ENCODE measurements at regions not wholly inside any gene's neighbourhood (a gene's known extent, or its start where the extent isn't known, plus 50 kb on each side); places are given as distances from the start of the nearest gene placed in this dataset.

GRCh38 chr16:77531752-77532151 lies 96.9 kb upstream of the ADAMTS18 start:
- Mint-ChIP-seq H3K27ac (no peak overlapping the region), H3K27me3 (ENCODE audit: insufficient read depth) (peaks cover 1% of the 10 kb centered on the region), H3K4me3 (no peak overlapping the region), H3K9me3 (no peaks in the 10 kb centered on the region), H3K4me1 (ENCODE audit: low read depth) (no peaks in the 10 kb centered on the region), H3K36me3 (ENCODE audit: low read depth) (no peaks in the 10 kb centered on the region)
- intact Hi-C loops (cut with micrococcal nuclease) = no loop called here
- DNase-seq (ENCODE audit: low spot score) = no peak

GRCh38 chr16:77536809-77537208 lies 102.0 kb upstream of the ADAMTS18 start:
- Mint-ChIP-seq H3K4me3 (no peak overlapping the region), H3K27ac (no peak overlapping the region), H3K36me3 (ENCODE audit: low read depth) (no peaks in the 10 kb centered on the region), H3K27me3 (ENCODE audit: insufficient read depth) (peaks cover 1% of the 10 kb centered on the region), H3K4me1 (ENCODE audit: low read depth) (no peaks in the 10 kb centered on the region), H3K9me3 (no peaks in the 10 kb centered on the region)
- no peak for DNase-seq (ENCODE audit: low spot score)
- intact Hi-C loops (cut with micrococcal nuclease) = no loop called here

DNA sequence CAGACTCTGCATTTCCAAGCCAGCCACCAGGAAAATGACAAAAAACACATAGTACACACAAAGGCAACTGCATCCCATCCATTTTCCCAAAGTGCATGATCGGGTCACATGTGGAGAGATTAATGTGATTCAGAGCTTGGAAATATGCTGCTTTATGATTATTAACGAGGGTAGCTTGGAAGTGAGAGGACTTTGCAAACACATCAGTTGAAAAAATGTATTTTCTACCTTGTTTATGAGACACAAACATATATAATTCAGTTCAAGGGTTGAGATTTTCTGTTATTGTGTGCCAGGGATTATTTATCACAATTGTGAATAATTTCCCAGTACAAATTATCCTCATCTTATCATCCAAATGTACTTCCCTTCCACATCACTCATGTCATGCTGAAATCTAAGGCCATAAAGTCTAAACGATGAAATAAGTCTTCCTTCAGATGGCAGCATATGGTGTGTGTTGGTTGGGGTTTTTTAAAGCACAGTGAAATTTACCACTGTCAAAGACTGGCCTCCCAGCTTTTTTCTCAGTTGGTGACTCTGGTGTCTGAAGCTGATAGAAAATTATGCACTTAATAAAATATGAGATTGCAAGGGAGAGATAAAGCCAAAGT lies 104.7 kb upstream of the ADAMTS18 start:
- H3K4me3 Mint-ChIP-seq = no peak overlapping the region
- no peaks in the 10 kb centered on the region for H3K27me3 Mint-ChIP-seq (ENCODE audit: insufficient read depth)
- DNase-seq (ENCODE audit: low spot score) = no peak
- H3K36me3 Mint-ChIP-seq (ENCODE audit: low read depth) = no peaks in the 10 kb centered on the region
- H3K27ac Mint-ChIP-seq = no peak overlapping the region
- no peaks in the 10 kb centered on the region for H3K4me1 Mint-ChIP-seq (ENCODE audit: low read depth)
- no peaks in the 10 kb centered on the region for H3K9me3 Mint-ChIP-seq
- intact Hi-C loops (cut with micrococcal nuclease) = no loop called here

DNA sequence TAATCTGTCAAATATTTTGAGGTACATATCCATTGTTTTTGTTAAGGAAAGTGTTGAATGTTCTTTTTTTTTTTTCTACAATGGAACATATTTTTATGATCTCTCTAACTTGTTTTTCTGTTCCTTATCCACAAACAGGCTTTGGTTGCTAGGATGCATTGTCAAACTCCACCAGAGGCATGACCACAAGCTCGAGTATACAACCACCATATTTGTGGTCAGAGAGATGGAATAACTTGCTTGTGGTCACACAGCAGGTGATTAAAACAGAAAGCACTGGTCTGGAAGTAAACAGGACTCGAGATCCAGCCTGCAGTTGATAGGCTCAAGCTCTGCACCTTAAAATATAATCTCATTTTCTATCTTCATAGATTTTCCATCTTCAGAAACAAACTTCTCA lies 105.8 kb upstream of the ADAMTS18 start:
- DNase-seq (ENCODE audit: low spot score) = no peak
- H3K4me1 Mint-ChIP-seq (ENCODE audit: low read depth) = no peaks in the 10 kb centered on the region
- no peak overlapping the region for H3K27ac Mint-ChIP-seq
- H3K27me3 Mint-ChIP-seq (ENCODE audit: insufficient read depth) = no peaks in the 10 kb centered on the region
- no peaks in the 10 kb centered on the region for H3K36me3 Mint-ChIP-seq (ENCODE audit: low read depth)
- intact Hi-C loops (cut with micrococcal nuclease) = no loop called here
- no peak overlapping the region for H3K4me3 Mint-ChIP-seq
- H3K9me3 Mint-ChIP-seq = no peaks in the 10 kb centered on the region

DNA sequence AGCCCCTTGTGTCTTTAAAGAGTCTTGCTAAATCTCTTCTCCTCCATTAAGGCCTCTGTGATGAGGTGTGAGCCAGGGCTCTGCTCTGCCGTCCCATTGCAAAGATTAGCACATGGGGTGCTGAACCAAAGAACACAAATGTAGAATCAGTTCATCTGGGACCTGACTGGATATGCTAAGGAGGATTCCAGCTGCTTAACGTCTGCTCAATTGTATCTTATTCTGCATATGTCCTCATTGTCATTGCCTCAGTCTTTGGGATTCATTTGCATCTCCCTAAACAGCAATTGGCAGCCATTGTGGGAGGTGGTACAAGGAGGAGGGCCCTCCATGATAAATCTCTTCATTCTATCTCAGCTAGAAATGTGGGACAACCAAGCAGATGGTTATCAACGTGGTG lies 106.3 kb upstream of the ADAMTS18 start:
- H3K4me1 Mint-ChIP-seq (ENCODE audit: low read depth) = no peaks in the 10 kb centered on the region
- H3K36me3 Mint-ChIP-seq (ENCODE audit: low read depth) = no peaks in the 10 kb centered on the region
- intact Hi-C loops (cut with micrococcal nuclease) = no loop called here
- no peaks in the 10 kb centered on the region for H3K27me3 Mint-ChIP-seq (ENCODE audit: insufficient read depth)
- H3K4me3 Mint-ChIP-seq = no peak overlapping the region
- H3K9me3 Mint-ChIP-seq = no peaks in the 10 kb centered on the region
- H3K27ac Mint-ChIP-seq = no peak overlapping the region
- DNase-seq (ENCODE audit: low spot score) = no peak

- Mint-ChIP-seq H3K4me3 (no peak overlapping the region), H3K27ac (no peak overlapping the region), H3K4me1 (ENCODE audit: low read depth) (no peaks in the 10 kb centered on the region), H3K9me3 (no peaks in the 10 kb centered on the region), H3K36me3 (ENCODE audit: low read depth) (no peaks in the 10 kb centered on the region), H3K27me3 (ENCODE audit: insufficient read depth) (no peaks in the 10 kb centered on the region)
- intact Hi-C loops (cut with micrococcal nuclease) = no loop called here
- no peak for DNase-seq (ENCODE audit: low spot score)
Measured at GRCh38 chr16:77548151-77548550, 113.3 kb upstream of the ADAMTS18 start.

DNA sequence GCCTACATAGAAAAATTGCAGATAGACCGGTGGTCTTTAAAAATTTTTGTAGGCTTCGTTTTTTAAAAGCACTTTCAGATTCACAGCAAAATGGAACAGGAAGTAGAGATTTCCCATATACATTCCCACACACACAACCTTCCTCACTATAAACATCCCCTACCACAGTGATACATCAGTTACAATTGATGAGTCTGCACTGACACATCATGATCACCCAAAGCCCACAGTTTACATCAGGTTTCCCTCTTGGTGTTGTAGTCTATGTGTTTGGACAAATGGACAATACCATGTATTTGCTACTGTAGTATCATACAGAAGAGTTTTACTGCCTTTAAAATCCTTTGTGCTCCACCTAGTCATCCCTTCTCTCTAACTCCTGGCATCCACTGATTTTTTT lies 113.9 kb upstream of the ADAMTS18 start:
- H3K4me3 Mint-ChIP-seq = no peak overlapping the region
- intact Hi-C loops (cut with micrococcal nuclease) = no loop called here
- no peaks in the 10 kb centered on the region for H3K36me3 Mint-ChIP-seq (ENCODE audit: low read depth)
- H3K27ac Mint-ChIP-seq = no peak overlapping the region
- DNase-seq (ENCODE audit: low spot score) = no peak
- H3K9me3 Mint-ChIP-seq = no peaks in the 10 kb centered on the region
- H3K27me3 Mint-ChIP-seq (ENCODE audit: insufficient read depth) = no peaks in the 10 kb centered on the region
- H3K4me1 Mint-ChIP-seq (ENCODE audit: low read depth) = no peaks in the 10 kb centered on the region

GRCh38 chr16:77549876-77550275 lies 115.0 kb upstream of the ADAMTS18 start:
- H3K4me3 Mint-ChIP-seq = no peak overlapping the region
- H3K36me3 Mint-ChIP-seq (ENCODE audit: low read depth) = no peaks in the 10 kb centered on the region
- H3K27ac Mint-ChIP-seq = no peak overlapping the region

DNA sequence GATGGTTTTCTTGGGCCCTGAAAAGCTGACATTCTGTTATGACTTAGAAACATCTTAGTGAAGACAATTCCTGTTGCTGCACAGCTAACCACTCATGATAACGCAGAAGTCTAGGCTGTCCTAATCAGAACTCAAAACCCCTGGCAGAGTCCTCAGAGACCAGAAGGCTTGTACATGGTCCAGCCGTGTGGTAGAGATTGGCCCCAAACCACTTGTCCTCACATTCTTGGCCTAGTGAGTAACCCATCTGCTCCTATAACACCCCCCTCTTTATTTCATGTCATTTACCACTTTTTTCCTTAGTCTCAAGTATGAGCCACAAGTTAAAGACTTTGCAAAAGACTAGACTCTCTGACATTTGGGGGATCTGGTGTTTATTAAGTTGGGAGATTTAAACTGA lies 116.5 kb upstream of the ADAMTS18 start:
- Mint-ChIP-seq H3K4me1 (ENCODE audit: low read depth) (no peaks in the 10 kb centered on the region), H3K27ac (no peak overlapping the region), H3K27me3 (ENCODE audit: insufficient read depth) (peaks cover 9% of the 10 kb centered on the region), H3K9me3 (no peaks in the 10 kb centered on the region), H3K36me3 (ENCODE audit: low read depth) (no peaks in the 10 kb centered on the region), H3K4me3 (no peak overlapping the region)
- DNase-seq (ENCODE audit: low spot score) = no peak
- intact Hi-C loops (cut with micrococcal nuclease) = no loop called here

More at GRCh38 chr16:77549876-77550275, 115.0 kb upstream of the ADAMTS18 start:
- Mint-ChIP-seq H3K27me3 (ENCODE audit: insufficient read depth) (no peaks in the 10 kb centered on the region), H3K9me3 (no peaks in the 10 kb centered on the region), H3K4me1 (ENCODE audit: low read depth) (no peaks in the 10 kb centered on the region)
- intact Hi-C loops (cut with micrococcal nuclease) = no loop called here
- DNase-seq (ENCODE audit: low spot score) = no peak

DNA sequence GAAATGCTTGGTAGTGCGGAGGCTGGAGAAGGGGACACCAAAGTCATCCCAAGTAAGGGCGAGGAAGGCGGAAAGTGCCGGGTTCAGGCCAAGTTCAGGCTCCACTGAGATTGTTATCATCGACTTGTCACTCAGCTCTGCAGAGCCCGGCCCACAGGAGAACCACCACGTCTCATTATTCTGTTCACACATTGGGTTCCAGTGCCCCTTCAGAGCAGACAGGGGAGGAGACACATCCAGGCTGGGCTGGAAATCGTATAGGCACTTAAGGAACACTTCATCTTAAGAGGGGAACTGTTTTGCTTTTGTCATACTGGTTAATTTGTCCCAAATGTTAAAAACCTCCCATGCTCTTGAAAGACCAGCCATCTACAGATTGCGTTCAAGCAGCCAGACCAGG lies 118.3 kb upstream of the ADAMTS18 start:
- Mint-ChIP-seq H3K4me1 (ENCODE audit: low read depth) (no peaks in the 10 kb centered on the region), H3K9me3 (no peaks in the 10 kb centered on the region), H3K27me3 (ENCODE audit: insufficient read depth) (peaks cover 9% of the 10 kb centered on the region), H3K36me3 (ENCODE audit: low read depth) (no peaks in the 10 kb centered on the region), H3K4me3 (no peak overlapping the region), H3K27ac (no peak overlapping the region)
- DNase-seq (ENCODE audit: low spot score) = no peak
- intact Hi-C loops (cut with micrococcal nuclease) = no loop called here

- intact Hi-C loops (cut with micrococcal nuclease) = no loop called here
- Mint-ChIP-seq H3K4me1 (ENCODE audit: low read depth) (no peaks in the 10 kb centered on the region), H3K27ac (no peak overlapping the region), H3K27me3 (ENCODE audit: insufficient read depth) (peaks cover 9% of the 10 kb centered on the region), H3K9me3 (no peaks in the 10 kb centered on the region), H3K4me3 (no peak overlapping the region), H3K36me3 (ENCODE audit: low read depth) (no peaks in the 10 kb centered on the region)
- DNase-seq (ENCODE audit: low spot score) = no peak
Measured at GRCh38 chr16:77555126-77555525, 120.3 kb upstream of the ADAMTS18 start.

GRCh38 chr16:77555791-77556190 lies 121.0 kb upstream of the ADAMTS18 start:
- Mint-ChIP-seq H3K36me3 (ENCODE audit: low read depth) (no peaks in the 10 kb centered on the region), H3K27ac (no peak overlapping the region), H3K27me3 (ENCODE audit: insufficient read depth) (peaks cover 9% of the 10 kb centered on the region), H3K4me1 (ENCODE audit: low read depth) (no peaks in the 10 kb centered on the region), H3K9me3 (no peaks in the 10 kb centered on the region), H3K4me3 (no peak overlapping the region)
- DNase-seq (ENCODE audit: low spot score) = no peak
- intact Hi-C loops (cut with micrococcal nuclease) = no loop called here

DNA sequence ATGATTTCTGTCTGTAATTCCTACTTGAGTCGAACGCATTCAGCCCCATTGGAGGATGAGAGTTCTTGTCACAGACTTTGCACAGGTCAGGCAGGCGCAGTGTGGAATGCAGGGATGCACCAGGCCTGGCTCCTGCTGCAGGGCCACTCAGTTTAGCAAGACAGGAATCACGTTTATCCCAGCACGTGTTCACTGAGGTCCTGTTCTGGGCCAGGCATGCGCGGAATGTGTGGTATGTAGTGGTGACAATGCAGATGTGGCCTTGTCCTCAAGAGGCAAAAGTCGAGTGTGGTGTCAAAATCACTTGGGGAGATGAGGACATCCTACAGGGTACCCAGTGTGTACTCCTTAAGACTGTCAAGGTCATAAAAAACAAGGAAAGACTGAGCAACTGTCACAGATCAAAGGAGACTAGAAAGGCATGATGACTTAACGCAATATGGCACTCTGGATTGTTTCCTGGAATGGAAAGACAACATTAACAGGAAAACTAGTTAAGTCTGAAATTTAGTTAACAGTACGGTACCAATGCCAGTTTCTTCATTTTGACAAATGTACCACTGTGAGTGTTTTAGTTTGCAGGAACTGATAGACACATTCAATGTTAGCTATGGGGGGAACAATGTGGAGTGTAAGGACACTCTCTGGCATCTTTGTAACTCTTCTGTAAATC lies 121.5 kb upstream of the ADAMTS18 start:
- intact Hi-C loops (cut with micrococcal nuclease) = no loop called here
- no peaks in the 10 kb centered on the region for H3K9me3 Mint-ChIP-seq
- H3K4me1 Mint-ChIP-seq (ENCODE audit: low read depth) = no peaks in the 10 kb centered on the region
- H3K4me3 Mint-ChIP-seq = no peak overlapping the region
- H3K27me3 Mint-ChIP-seq (ENCODE audit: insufficient read depth) = peaks cover 9% of the 10 kb centered on the region
- H3K36me3 Mint-ChIP-seq (ENCODE audit: low read depth) = no peaks in the 10 kb centered on the region
- DNase-seq (ENCODE audit: low spot score) = no peak
- no peak overlapping the region for H3K27ac Mint-ChIP-seq

- Mint-ChIP-seq H3K4me1 (ENCODE audit: low read depth) (no peaks in the 10 kb centered on the region), H3K27me3 (ENCODE audit: insufficient read depth) (peaks cover 9% of the 10 kb centered on the region), H3K36me3 (ENCODE audit: low read depth) (no peaks in the 10 kb centered on the region), H3K4me3 (no peak overlapping the region), H3K27ac (no peak overlapping the region), H3K9me3 (no peaks in the 10 kb centered on the region)
- intact Hi-C loops (cut with micrococcal nuclease) = no loop called here
- no peak for DNase-seq (ENCODE audit: low spot score)
Measured at GRCh38 chr16:77557385-77557784, 122.6 kb upstream of the ADAMTS18 start.
